IMR-90 (cell line): ENCODE measurements at regions not wholly inside any gene's neighbourhood (a gene's known extent, or its start where the extent isn't known, plus 50 kb on each side); places are given as distances from the start of the nearest gene placed in this dataset.
"Not testable (repeated sequence)": the region's sequence is repeated elsewhere in the genome, so short reads cannot be mapped to it uniquely, and the experiment has no call there.

Experiments
- ATAC-seq: fragments of 200-7000 bp; cut with Tn5 transposase; 2 replicates; pipeline ENCODE4 v1.9.1; 2020; ENCODE audit warnings: low read depth, mild to moderate bottlenecking, moderate library complexity
- BruUV-seq: library from RNA; stranded (reverse); fragments of 400-500 nt; replicated peaks from 2 replicates; lab custom pipeline; 2021; lab: Mats Ljungman, UMichigan
- CTCF ChIA-PET: fragments of 300-600 bp; formaldehyde crosslinking; extraction: SDS; loops from one replicate; lab custom pipeline; 2021; ENCODE audit warnings: antibody characterized with exemption; lab: Yijun Ruan, JAX
- POLR2A ChIA-PET: fragments of 300-600 bp; sonication (Branson Sonifier 250); formaldehyde crosslinking; loops from one replicate; lab custom pipeline; 2022; ENCODE audit warnings: antibody characterized with exemption; ENCODE audit not compliant: unreplicated experiment; lab: Charles Lee
- DNase-seq: peaks from one replicate; pipeline ENCODE4 v3.0.0; 2013
- H2AFZ ChIP-seq: replicated peaks from 2 replicates; pipeline ENCODE3; 2013; ENCODE audit warnings: low read length, mild to moderate bottlenecking; ENCODE audit not compliant: poor library complexity
- H2AK5ac ChIP-seq: 2 replicates; pipeline ENCODE4 v1.6.1; 2013; ENCODE audit warnings: low read depth, low read length, inconsistent platforms
- H2AK9ac ChIP-seq: replicated peaks from 2 replicates; pipeline ENCODE3; 2013; ENCODE audit warnings: mild to moderate bottlenecking, low read depth, low read length, moderate library complexity; ENCODE audit not compliant: poor library complexity
- H2BK120ac ChIP-seq: 2 replicates; pipeline ENCODE4 v1.6.1; 2013; ENCODE audit warnings: low read depth, low read length, inconsistent platforms
- H2BK15ac ChIP-seq: 3 replicates; pipeline ENCODE4 v1.6.1; 2013; ENCODE audit warnings: low read depth, low read length, inconsistent platforms
- H2BK20ac ChIP-seq: 2 replicates; pipeline ENCODE4 v1.6.1; 2013; ENCODE audit warnings: low read depth, mild to moderate bottlenecking, inconsistent platforms, low read length, moderate library complexity
- H2BK5ac ChIP-seq: 2 replicates; pipeline ENCODE4 v1.6.1; 2013; ENCODE audit warnings: mild to moderate bottlenecking, low read depth, low read length, inconsistent platforms; ENCODE audit not compliant: poor library complexity, severe bottlenecking
- H3K14ac ChIP-seq: replicated peaks from 2 replicates; pipeline ENCODE4 v1.6.1; 2013; ENCODE audit warnings: low read depth, low read length, inconsistent platforms
- H3K18ac ChIP-seq: 2 replicates; pipeline ENCODE4 v1.6.1; 2013; ENCODE audit warnings: low read depth, low read length, control low read depth
- H3K23ac ChIP-seq: 2 replicates; pipeline ENCODE4 v1.6.1; 2013; ENCODE audit warnings: low read depth, low read length, inconsistent platforms
- H3K27ac ChIP-seq: 2 replicates; pipeline ENCODE4 v1.5.1; 2013; ENCODE audit warnings: mild to moderate bottlenecking, control low read depth, low read length; ENCODE audit not compliant: insufficient read depth
- H3K27me3 ChIP-seq: 2 replicates; pipeline ENCODE4 v1.6.1; 2013; ENCODE audit warnings: low read length; ENCODE audit not compliant: control insufficient read depth, insufficient read depth
- H3K36me3 ChIP-seq: 2 replicates; pipeline ENCODE4 v1.6.1; 2013; ENCODE audit warnings: low read length, mixed read lengths; ENCODE audit not compliant: control insufficient read depth, insufficient read depth
- H3K4ac ChIP-seq: 2 replicates; pipeline ENCODE4 v1.6.1; 2013; ENCODE audit warnings: low read depth, low read length, inconsistent platforms
- H3K4me1 ChIP-seq: 2 replicates; pipeline ENCODE4 v1.6.1; 2013; ENCODE audit warnings: low read length, mixed read lengths; ENCODE audit not compliant: control insufficient read depth, insufficient read depth
- H3K4me2 ChIP-seq: 2 replicates; pipeline ENCODE4 v1.6.1; 2013; ENCODE audit warnings: low read depth, mild to moderate bottlenecking, control low read depth, low read length, moderate library complexity
- H3K4me3 ChIP-seq: 2 replicates; pipeline ENCODE4 v1.5.1; 2013; ENCODE audit warnings: low read depth, mild to moderate bottlenecking, control low read depth, low read length, moderate library complexity; ENCODE audit not compliant: insufficient read depth
- H3K56ac ChIP-seq: 2 replicates; pipeline ENCODE4 v1.6.1; 2013; ENCODE audit warnings: low read length, inconsistent platforms; ENCODE audit not compliant: insufficient read depth; ENCODE audit errors: extremely low read depth
- H3K79me1 ChIP-seq, 2 experiments: 2 replicates each; pipeline ENCODE4 v1.6.1; 2013; ENCODE audit warnings: low read length in 2 of 2, inconsistent platforms in 1 of 2, low read depth in 1 of 2
- H3K9ac ChIP-seq: 2 replicates; pipeline ENCODE4 v1.6.1; 2013; ENCODE audit warnings: low read depth, low read length, control low read depth
- H3K9me1 ChIP-seq: 2 replicates; pipeline ENCODE4 v1.6.1; 2013; ENCODE audit warnings: low read length, inconsistent platforms; ENCODE audit not compliant: insufficient read depth
- H3K9me3 ChIP-seq: 2 replicates; pipeline ENCODE4 v1.6.1; 2013; ENCODE audit warnings: low read length; ENCODE audit not compliant: control insufficient read depth, insufficient read depth
- H4K20me1 ChIP-seq: 2 replicates; pipeline ENCODE4 v1.6.1; 2013; ENCODE audit warnings: low read length, inconsistent platforms; ENCODE audit not compliant: insufficient read depth
- H4K5ac ChIP-seq: 2 replicates; pipeline ENCODE4 v1.6.1; 2013; ENCODE audit warnings: mild to moderate bottlenecking, low read depth, low read length, control low read depth
- H4K8ac ChIP-seq, 2 experiments: 2 replicates each; pipeline ENCODE4 v1.6.1; 2013; ENCODE audit warnings: low read depth in 2 of 2, low read length in 2 of 2, control low read depth in 1 of 2, inconsistent platforms in 1 of 2
- H4K91ac ChIP-seq: 2 replicates; pipeline ENCODE4 v1.6.1; 2013; ENCODE audit warnings: low read depth, low read length, inconsistent platforms; ENCODE audit not compliant: insufficient read depth
- WGBS, 2 experiments: methylation state at CpG; one replicate each; pipeline versions ENCODE4 v1.1.5 to v1.1.7; 2013; ENCODE audit warnings: missing lambda C conversion rate in 2 of 2; ENCODE audit not compliant: insufficient read length in 1 of 2; ENCODE audit errors: extremely low coverage in 2 of 2; 5-methylcytosine and 5-hydroxymethylcytosine counted together
- dilution Hi-C: fragments of 300-500 bp; cut with HindIII; formaldehyde crosslinking; loops from one replicate; pipeline ENCODE4 v1.14.3; 2018; ENCODE audit warnings: low sequenced_read_pairs; ENCODE audit not compliant: unreplicated experiment
- in situ Hi-C: fragments of 300-500 bp; cut with MboI; formaldehyde crosslinking; loops from 3 replicates; pipeline ENCODE4 v1.14.3; 2019; ENCODE audit warnings: low sequenced_read_pairs, inconsistent platforms, mixed read lengths
- intact Hi-C: fragments of 100-400 bp; cut with micrococcal nuclease; formaldehyde crosslinking; loops from 2 replicates; pipeline ENCODE4 v1.10.0; 2022

GRCh38 chr1:10887032-10887431 lies 90.6 kb upstream of the CASZ1 start:
- not testable (repeated sequence) for H2BK20ac ChIP-seq

More at GRCh38 chr1:10887032-10887431, 90.6 kb upstream of the CASZ1 start:
- H2AK5ac ChIP-seq, H4K20me1 ChIP-seq, H3K9me3 ChIP-seq, H2BK15ac ChIP-seq, ATAC-seq, dilution Hi-C loops, H2BK120ac ChIP-seq, H3K9ac ChIP-seq, H3K18ac ChIP-seq, BruUV-seq, H2BK5ac ChIP-seq, H2AK9ac ChIP-seq, H4K91ac ChIP-seq, H3K79me1 ChIP-seq, H4K5ac ChIP-seq, H3K36me3 ChIP-seq, in situ Hi-C loops, H3K27ac ChIP-seq, POLR2A ChIA-PET, H3K4me3 ChIP-seq, H2AFZ ChIP-seq, H3K4me1 ChIP-seq, DNase-seq, H3K23ac ChIP-seq, H3K4me2 ChIP-seq, H3K4ac ChIP-seq, H3K56ac ChIP-seq, intact Hi-C loops, H3K14ac ChIP-seq, H4K8ac ChIP-seq, H3K9me1 ChIP-seq: not testable (repeated sequence)
- CTCF ChIA-PET, result interaction anchor here (0.6 kb wide), 1 partner anchor 379 kb away, joined by 3 read pairs; no protein-coding TSS in a partner anchor
- peaks cover 46% of the 10 kb centered on the region for H3K27me3 ChIP-seq
- WGBS, 2 experiments, result 92% methylated on average over 2 of the region's 4 CpGs; no CpG with 5 or more reads in 1 of the 2 experiments
